ENCODE measurements at regions not wholly inside any gene's neighbourhood (a gene's known extent, or its start where the extent isn't known, plus 50 kb on each side); places are given as distances from the start of the nearest gene placed in this dataset.
A peak's percentile ranks its signal among the peaks of the same experiment; 100 is the strongest.
"Not testable (repeated sequence)": the region's sequence is repeated elsewhere in the genome, so short reads cannot be mapped to it uniquely, and the experiment has no call there.

- DNase-seq = not testable (repeated sequence)
Measured at GRCh38 chr1:146883190-146883589, 54.9 kb upstream of the NBPF12 start.

GRCh38 chr1:146881096-146881495, 57.0 kb upstream of the NBPF12 start:
- DNase-seq = not testable (repeated sequence)

GRCh38 chr1:146863799-146864319, 74.3 kb upstream of the NBPF12 start:
- DNase-seq = not testable (repeated sequence)

- DNase-seq = not testable (repeated sequence)
Measured at GRCh38 chr1:146853147-146853546, 85.0 kb upstream of the NBPF12 start.

GRCh38 chr1:146850352-146850889, 87.7 kb upstream of the NBPF12 start:
- DNase-seq = not testable (repeated sequence)

GRCh38 chr1:146838725-146839124, 99.4 kb upstream of the NBPF12 start:
- not testable (repeated sequence) for DNase-seq

GRCh38 chr1:146826957-146827356, 111.2 kb upstream of the NBPF12 start:
- DNase-seq = not testable (repeated sequence)

- DNase-seq = not testable (repeated sequence)
Measured at GRCh38 chr1:146794236-146794635, 143.9 kb upstream of the NBPF12 start.

GRCh38 chr1:146792725-146793124, 145.4 kb upstream of the NBPF12 start:
- peak in 1 of 3 experiments; percentile 57 for DNase-seq

GRCh38 chr1:146784212-146784940, 153.7 kb upstream of the NBPF12 start:
- DNase-seq = not testable (repeated sequence)

- DNase-seq = not testable (repeated sequence)
Measured at GRCh38 chr1:146781235-146781634, 156.9 kb upstream of the NBPF12 start.

GRCh38 chr1:146777826-146778602, 160.1 kb upstream of the NBPF12 start:
- peak in 1 of 3 experiments; percentile 12 for DNase-seq

GRCh38 chr1:146774988-146775387, 163.1 kb upstream of the NBPF12 start:
- DNase-seq = not testable (repeated sequence)

GRCh38 chr1:146774271-146774670, 163.9 kb upstream of the NBPF12 start:
- not testable (repeated sequence) for DNase-seq

- not testable (repeated sequence) for DNase-seq
Measured at GRCh38 chr1:146771409-146771808, 166.7 kb upstream of the NBPF12 start.

GRCh38 chr1:146770998-146771397, 167.1 kb upstream of the NBPF12 start:
- DNase-seq = not testable (repeated sequence)

GRCh38 chr1:146763234-146763633, 174.9 kb upstream of the NBPF12 start:
- DNase-seq = not testable (repeated sequence)

- not testable (repeated sequence) for DNase-seq
Measured at GRCh38 chr1:146756858-146757257, 181.3 kb upstream of the NBPF12 start.

- not testable (repeated sequence) for DNase-seq
Measured at GRCh38 chr1:146748686-146749085, 189.4 kb upstream of the NBPF12 start.

GRCh38 chr1:146731981-146732680, 206.0 kb upstream of the NBPF12 start:
- peak; percentile 33 to 81 (median 75) for DNase-seq

- not testable (repeated sequence) for DNase-seq
Measured at GRCh38 chr1:146729642-146730344, 208.3 kb upstream of the NBPF12 start.

GRCh38 chr1:146715054-146715453, 223.1 kb upstream of the NBPF12 start:
- not testable (repeated sequence) for DNase-seq
